ENCODE measurements at regions not wholly inside any gene's neighbourhood (a gene's known extent, or its start where the extent isn't known, plus 50 kb on each side); places are given as distances from the start of the nearest gene placed in this dataset.

DNA sequence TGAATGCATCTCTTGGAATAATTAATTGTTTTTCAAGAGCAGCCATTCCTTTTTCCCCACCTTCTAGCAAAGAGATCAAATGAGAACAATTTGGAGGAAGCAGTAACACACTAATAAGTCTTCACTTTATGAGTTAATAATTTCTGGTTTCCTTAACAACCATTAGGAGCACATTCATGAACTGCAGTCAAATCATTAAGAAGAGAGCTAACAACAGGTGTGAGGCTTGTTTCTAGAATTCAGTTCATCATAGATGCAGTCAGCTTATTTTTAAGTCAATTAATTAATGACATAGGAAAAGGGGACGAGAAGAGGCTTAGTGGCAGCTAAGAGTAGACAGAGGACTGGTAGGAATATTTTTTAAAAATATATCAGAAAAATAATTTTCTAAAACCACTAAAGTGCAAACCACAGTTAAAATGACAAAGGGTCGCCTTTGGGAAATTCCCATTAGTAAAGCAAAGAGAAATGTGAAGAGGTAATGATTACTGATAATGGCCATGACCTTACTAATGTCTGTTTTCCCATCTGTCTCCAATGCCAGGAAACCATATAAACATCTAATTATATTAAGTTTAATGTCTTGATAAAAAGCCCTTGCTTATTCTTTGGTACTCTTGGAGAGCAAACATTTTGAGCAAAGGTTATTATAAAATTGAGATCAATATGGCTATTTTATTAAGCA is 184.2 kb downstream of the KCNJ2 start:
- no peak overlapping the region for H3K9ac ChIP-seq (ENCODE audit: low read length)
- H3K36me3 ChIP-seq (ENCODE audit: control insufficient read depth, low read depth, low read length) = no peaks in the 10 kb centered on the region
- H3K27me3 ChIP-seq (ENCODE audit: control insufficient read depth, insufficient read depth, low read length) = no peaks in the 10 kb centered on the region
- no peak overlapping the region for H3K27ac ChIP-seq (ENCODE audit: low read length)
- H3K9me3 ChIP-seq (ENCODE audit: control insufficient read depth, low read depth, low read length) = no peaks in the 10 kb centered on the region
- no peak overlapping the region for H3K4me3 ChIP-seq (ENCODE audit: low read length)
- no peaks in the 10 kb centered on the region for H3K4me1 ChIP-seq (ENCODE audit: control insufficient read depth, low read depth, low read length)

DNA sequence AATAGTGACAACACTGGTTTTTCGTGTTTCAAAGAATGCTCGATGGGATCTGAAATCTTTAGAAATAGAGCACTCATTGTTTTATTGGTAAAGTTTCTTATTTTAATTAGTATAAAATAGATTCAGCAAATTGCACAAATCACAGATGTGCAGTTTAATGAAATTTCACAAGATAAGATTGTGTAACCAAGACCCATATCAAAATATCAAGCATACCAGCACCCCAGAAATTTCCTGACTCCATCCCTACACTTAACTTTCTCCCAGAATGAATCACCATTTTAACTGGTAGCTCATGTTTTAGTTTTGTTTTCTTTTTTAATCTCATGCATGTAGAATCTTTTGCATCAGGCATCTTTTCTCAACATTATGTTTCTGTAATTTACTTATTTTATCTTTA is 185.9 kb downstream of the KCNJ2 start:
- no peaks in the 10 kb centered on the region for H3K27me3 ChIP-seq (ENCODE audit: control insufficient read depth, insufficient read depth, low read length)
- H3K9ac ChIP-seq (ENCODE audit: low read length) = no peak overlapping the region
- no peaks in the 10 kb centered on the region for H3K9me3 ChIP-seq (ENCODE audit: control insufficient read depth, low read depth, low read length)

DNA sequence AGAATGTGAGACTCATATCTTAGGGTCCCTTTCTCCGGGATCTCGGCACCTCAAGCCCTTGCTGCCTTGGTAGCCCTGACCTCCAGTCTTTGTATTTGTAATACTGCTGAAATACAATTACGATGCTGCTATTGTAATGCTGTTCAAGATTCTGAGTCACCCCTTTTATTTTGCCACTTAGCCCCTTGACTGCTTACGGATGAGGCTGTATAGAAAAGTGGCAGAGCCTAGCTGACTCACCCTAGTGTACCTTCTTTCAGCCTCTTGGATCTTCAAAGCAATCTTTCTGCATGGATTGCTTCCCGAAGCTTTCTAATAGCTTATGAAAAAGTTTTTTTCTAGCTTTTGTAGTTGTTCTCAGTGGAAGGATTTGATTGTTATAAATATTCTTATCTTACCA is 187.9 kb downstream of the KCNJ2 start:
- Histone ChIP-seq H3K9me3 (ENCODE audit: control insufficient read depth, low read depth, low read length) (no peaks in the 10 kb centered on the region), H3K27me3 (ENCODE audit: control insufficient read depth, insufficient read depth, low read length) (no peaks in the 10 kb centered on the region), H3K9ac (ENCODE audit: low read length) (no peak overlapping the region), H3K36me3 (ENCODE audit: control insufficient read depth, low read depth, low read length) (no peaks in the 10 kb centered on the region), H3K4me3 (ENCODE audit: low read length) (no peak overlapping the region), H3K4me1 (ENCODE audit: control insufficient read depth, low read depth, low read length) (no peaks in the 10 kb centered on the region), H3K27ac (ENCODE audit: low read length) (no peak overlapping the region)

More for the DNA sequence above, 185.9 kb downstream of the KCNJ2 start:
- Histone ChIP-seq H3K27ac (ENCODE audit: low read length) (no peak overlapping the region), H3K36me3 (ENCODE audit: control insufficient read depth, low read depth, low read length) (no peaks in the 10 kb centered on the region), H3K4me1 (ENCODE audit: control insufficient read depth, low read depth, low read length) (no peaks in the 10 kb centered on the region), H3K4me3 (ENCODE audit: low read length) (no peak overlapping the region)

DNA sequence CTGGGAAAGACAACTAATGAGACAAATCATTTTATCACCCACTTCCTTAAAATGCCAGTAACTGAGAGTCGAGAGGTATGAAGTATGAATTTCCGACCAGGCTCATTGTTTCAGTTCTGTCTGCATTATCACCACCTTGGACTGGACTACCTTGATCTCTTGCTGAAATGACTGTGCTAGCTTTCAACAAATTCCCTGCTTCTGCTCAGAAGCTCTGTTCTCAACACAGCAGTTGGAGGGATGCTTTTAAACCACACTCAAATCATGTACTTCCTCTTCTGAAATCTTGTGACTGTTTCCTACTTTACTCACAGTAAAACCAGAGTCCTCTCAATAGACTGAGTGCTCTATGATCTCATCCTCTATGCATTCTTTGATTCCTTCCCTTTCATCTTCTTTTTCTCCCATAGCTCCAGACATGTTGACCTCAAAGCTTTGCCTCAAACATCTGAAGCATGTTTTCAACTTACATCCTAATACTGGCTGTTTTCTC is 195.8 kb downstream of the KCNJ2 start:
- Histone ChIP-seq H3K27ac (ENCODE audit: low read length) (no peak overlapping the region), H3K9ac (ENCODE audit: low read length) (no peak overlapping the region), H3K4me1 (ENCODE audit: control insufficient read depth, low read depth, low read length) (peaks cover 14% of the 10 kb centered on the region), H3K36me3 (ENCODE audit: control insufficient read depth, low read depth, low read length) (no peaks in the 10 kb centered on the region), H3K27me3 (ENCODE audit: control insufficient read depth, insufficient read depth, low read length) (no peaks in the 10 kb centered on the region), H3K4me3 (ENCODE audit: low read length) (no peak overlapping the region), H3K9me3 (ENCODE audit: control insufficient read depth, low read depth, low read length) (no peaks in the 10 kb centered on the region)

DNA sequence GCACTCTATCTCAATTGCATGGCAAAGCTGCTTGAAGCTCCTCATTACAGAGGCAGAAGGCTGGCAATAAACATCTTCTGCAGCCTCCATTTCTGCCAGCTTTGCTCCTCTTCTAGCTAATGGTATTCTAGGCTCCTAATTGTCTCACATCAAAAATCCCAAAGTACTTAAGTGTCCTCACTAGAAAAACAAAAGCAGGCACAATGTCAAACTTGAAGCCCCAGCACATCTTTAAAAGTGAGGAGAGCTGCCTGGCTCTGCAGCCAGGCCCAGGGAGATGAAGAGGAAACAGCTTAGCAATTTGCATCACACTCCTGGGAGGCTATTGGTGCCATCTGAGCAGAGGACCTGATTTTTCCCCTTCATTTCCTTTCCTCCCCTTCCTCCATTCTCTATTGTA is 197.1 kb downstream of the KCNJ2 start:
- Histone ChIP-seq H3K9me3 (ENCODE audit: control insufficient read depth, low read depth, low read length) (no peaks in the 10 kb centered on the region), H3K4me1 (ENCODE audit: control insufficient read depth, low read depth, low read length) (peaks cover 14% of the 10 kb centered on the region), H3K27ac (ENCODE audit: low read length) (no peak overlapping the region), H3K9ac (ENCODE audit: low read length) (no peak overlapping the region), H3K4me3 (ENCODE audit: low read length) (no peak overlapping the region), H3K27me3 (ENCODE audit: control insufficient read depth, insufficient read depth, low read length) (no peaks in the 10 kb centered on the region), H3K36me3 (ENCODE audit: control insufficient read depth, low read depth, low read length) (no peaks in the 10 kb centered on the region)

DNA sequence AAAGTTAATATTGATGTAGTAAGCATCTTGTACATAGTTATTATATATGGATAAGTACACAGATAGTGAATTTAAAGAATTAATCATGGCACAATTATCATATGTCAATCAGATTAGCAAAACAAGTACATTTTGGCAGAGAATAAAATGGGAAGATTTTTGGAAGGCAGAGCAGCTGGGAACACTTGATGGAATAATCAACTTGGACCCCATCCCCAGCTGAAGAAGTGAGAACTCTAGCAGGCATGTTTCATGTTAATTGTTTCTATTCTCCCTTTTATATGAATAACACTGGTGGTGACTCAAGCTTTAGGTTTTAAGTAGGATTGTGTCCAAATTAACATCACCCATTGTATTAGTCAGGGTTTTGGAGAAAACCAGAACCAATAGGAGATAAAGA is 198.7 kb downstream of the KCNJ2 start:
- H3K36me3 ChIP-seq (ENCODE audit: control insufficient read depth, low read depth, low read length) = no peaks in the 10 kb centered on the region
- no peaks in the 10 kb centered on the region for H3K27me3 ChIP-seq (ENCODE audit: control insufficient read depth, insufficient read depth, low read length)
- H3K9ac ChIP-seq (ENCODE audit: low read length) = no peak overlapping the region
- no peak overlapping the region for H3K4me3 ChIP-seq (ENCODE audit: low read length)
- peaks cover 14% of the 10 kb centered on the region for H3K4me1 ChIP-seq (ENCODE audit: control insufficient read depth, low read depth, low read length)
- H3K9me3 ChIP-seq (ENCODE audit: control insufficient read depth, low read depth, low read length) = no peaks in the 10 kb centered on the region
- no peak overlapping the region for H3K27ac ChIP-seq (ENCODE audit: low read length)

DNA sequence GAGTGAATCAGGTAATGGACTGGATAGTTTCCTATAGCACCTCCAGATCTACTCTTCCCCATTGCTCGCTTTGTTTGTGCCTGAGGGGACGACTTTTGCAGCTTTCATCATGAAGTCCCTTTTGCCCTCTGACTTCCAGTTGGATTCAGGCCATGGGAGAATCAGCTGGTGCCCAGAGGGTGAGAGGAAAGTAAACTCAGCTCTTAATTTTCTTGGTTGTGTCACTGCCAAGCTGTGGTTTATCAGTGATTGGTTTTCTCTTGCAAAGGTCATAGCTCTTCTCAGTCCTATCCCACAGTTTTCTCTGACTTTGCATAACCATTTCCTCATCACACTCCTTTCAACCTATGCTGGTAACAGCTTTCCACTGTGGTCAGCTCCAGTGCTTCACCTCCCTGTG is 200.1 kb downstream of the KCNJ2 start:
- Histone ChIP-seq H3K9ac (ENCODE audit: low read length) (no peak overlapping the region), H3K27ac (ENCODE audit: low read length) (no peak overlapping the region), H3K36me3 (ENCODE audit: control insufficient read depth, low read depth, low read length) (no peaks in the 10 kb centered on the region), H3K27me3 (ENCODE audit: control insufficient read depth, insufficient read depth, low read length) (no peaks in the 10 kb centered on the region), H3K4me3 (ENCODE audit: low read length) (no peak overlapping the region), H3K4me1 (ENCODE audit: control insufficient read depth, low read depth, low read length) (peaks cover 14% of the 10 kb centered on the region), H3K9me3 (ENCODE audit: control insufficient read depth, low read depth, low read length) (no peaks in the 10 kb centered on the region)

DNA sequence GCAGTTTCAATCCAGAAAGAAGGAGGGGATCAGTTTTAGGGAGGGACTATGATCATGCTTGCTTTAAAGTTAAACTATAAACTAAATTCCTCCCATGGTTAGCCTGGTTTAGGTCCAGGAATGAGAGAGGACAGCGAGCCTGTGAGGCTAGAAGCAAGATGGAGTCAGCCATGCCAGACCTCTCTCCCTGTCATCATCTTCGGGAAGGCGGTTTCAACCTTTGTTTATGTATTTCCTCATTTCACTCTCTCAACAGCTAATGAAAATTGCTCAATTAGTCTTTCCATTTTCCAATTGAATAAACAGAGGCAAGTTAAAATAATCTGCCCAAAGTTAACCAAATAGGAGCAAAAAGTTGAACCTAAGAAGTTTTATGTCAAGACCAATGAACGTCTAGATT is 201.5 kb downstream of the KCNJ2 start:
- Histone ChIP-seq H3K9me3 (ENCODE audit: control insufficient read depth, low read depth, low read length) (no peaks in the 10 kb centered on the region), H3K4me3 (ENCODE audit: low read length) (no peak overlapping the region), H3K36me3 (ENCODE audit: control insufficient read depth, low read depth, low read length) (no peaks in the 10 kb centered on the region), H3K9ac (ENCODE audit: low read length) (no peak overlapping the region), H3K27ac (ENCODE audit: low read length) (no peak overlapping the region), H3K4me1 (ENCODE audit: control insufficient read depth, low read depth, low read length) (peaks cover 8% of the 10 kb centered on the region), H3K27me3 (ENCODE audit: control insufficient read depth, insufficient read depth, low read length) (no peaks in the 10 kb centered on the region)

DNA sequence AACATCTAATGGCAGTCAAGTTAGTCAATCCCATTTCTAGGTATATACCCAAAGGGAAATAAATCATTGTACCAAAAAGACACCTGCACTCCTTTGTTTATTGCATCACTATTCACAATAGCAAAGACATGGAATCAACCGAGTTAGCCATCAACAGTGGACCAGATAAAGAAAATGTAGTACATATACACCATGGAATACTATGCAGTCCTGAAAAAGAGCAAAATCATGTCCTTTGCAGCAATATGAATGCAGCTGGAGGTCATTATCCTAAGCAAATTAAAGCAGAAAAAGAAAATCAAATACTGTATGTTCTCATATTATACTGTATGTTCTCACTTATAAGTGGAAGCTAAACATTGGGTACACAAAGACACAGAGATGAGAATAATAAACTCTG is 204.0 kb downstream of the KCNJ2 start:
- Histone ChIP-seq H3K9me3 (ENCODE audit: control insufficient read depth, low read depth, low read length) (no peaks in the 10 kb centered on the region), H3K9ac (ENCODE audit: low read length) (no peak overlapping the region), H3K4me1 (ENCODE audit: control insufficient read depth, low read depth, low read length) (no peaks in the 10 kb centered on the region), H3K27me3 (ENCODE audit: control insufficient read depth, insufficient read depth, low read length) (no peaks in the 10 kb centered on the region), H3K36me3 (ENCODE audit: control insufficient read depth, low read depth, low read length) (no peaks in the 10 kb centered on the region), H3K4me3 (ENCODE audit: low read length) (no peak overlapping the region), H3K27ac (ENCODE audit: low read length) (no peak overlapping the region)

DNA sequence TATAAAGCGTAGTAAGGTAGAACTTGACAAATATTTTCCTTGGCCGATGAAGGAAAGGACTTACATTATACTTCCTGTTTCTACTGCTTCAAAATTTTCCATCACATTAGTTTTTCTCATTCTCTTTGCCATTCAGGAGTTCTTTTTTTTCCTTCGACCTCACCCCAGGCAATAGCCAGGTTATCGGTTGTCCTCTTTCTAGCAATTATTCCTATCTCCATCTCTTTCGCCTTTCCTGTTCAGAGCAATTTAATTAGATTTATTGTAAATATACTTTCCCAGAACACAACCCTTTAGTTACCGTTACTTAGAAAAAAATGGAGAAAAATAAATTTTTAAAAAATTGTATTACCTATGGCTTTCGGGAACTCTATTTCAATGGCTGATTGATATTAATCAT is 205.2 kb downstream of the KCNJ2 start:
- no peaks in the 10 kb centered on the region for H3K4me1 ChIP-seq (ENCODE audit: control insufficient read depth, low read depth, low read length)
- H3K9ac ChIP-seq (ENCODE audit: low read length) = no peak overlapping the region
- no peaks in the 10 kb centered on the region for H3K9me3 ChIP-seq (ENCODE audit: control insufficient read depth, low read depth, low read length)
- no peaks in the 10 kb centered on the region for H3K27me3 ChIP-seq (ENCODE audit: control insufficient read depth, insufficient read depth, low read length)
- no peak overlapping the region for H3K27ac ChIP-seq (ENCODE audit: low read length)
- no peak overlapping the region for H3K4me3 ChIP-seq (ENCODE audit: low read length)
- no peaks in the 10 kb centered on the region for H3K36me3 ChIP-seq (ENCODE audit: control insufficient read depth, low read depth, low read length)

DNA sequence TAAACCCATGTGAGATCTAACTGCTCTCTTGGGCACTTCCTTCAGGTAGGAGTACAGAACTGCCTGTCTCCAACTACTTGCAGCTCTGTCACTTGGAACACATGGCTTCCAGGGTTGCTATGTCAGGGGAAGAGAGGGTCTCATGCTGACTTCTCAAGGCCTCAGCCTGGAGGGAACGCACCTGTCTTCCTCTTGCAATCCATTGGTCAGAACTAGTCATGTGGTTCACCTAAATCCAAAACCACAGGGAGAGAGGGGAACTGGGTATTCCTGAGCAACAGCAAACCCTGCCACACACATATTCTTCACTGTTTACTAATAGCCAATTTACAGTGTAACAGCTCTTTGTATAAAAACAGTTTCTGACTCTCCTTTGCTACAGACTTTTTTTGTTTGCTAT is 206.1 kb downstream of the KCNJ2 start:
- Histone ChIP-seq H3K27ac (ENCODE audit: low read length) (no peak overlapping the region), H3K4me3 (ENCODE audit: low read length) (no peak overlapping the region), H3K27me3 (ENCODE audit: control insufficient read depth, insufficient read depth, low read length) (no peaks in the 10 kb centered on the region), H3K36me3 (ENCODE audit: control insufficient read depth, low read depth, low read length) (no peaks in the 10 kb centered on the region), H3K9ac (ENCODE audit: low read length) (no peak overlapping the region), H3K4me1 (ENCODE audit: control insufficient read depth, low read depth, low read length) (no peaks in the 10 kb centered on the region), H3K9me3 (ENCODE audit: control insufficient read depth, low read depth, low read length) (no peaks in the 10 kb centered on the region)

All from iPS-18a (cell line).